ENCODE measurements at regions not wholly inside any gene's neighbourhood (a gene's known extent, or its start where the extent isn't known, plus 50 kb on each side); places are given as distances from the start of the nearest gene placed in this dataset.

DNA sequence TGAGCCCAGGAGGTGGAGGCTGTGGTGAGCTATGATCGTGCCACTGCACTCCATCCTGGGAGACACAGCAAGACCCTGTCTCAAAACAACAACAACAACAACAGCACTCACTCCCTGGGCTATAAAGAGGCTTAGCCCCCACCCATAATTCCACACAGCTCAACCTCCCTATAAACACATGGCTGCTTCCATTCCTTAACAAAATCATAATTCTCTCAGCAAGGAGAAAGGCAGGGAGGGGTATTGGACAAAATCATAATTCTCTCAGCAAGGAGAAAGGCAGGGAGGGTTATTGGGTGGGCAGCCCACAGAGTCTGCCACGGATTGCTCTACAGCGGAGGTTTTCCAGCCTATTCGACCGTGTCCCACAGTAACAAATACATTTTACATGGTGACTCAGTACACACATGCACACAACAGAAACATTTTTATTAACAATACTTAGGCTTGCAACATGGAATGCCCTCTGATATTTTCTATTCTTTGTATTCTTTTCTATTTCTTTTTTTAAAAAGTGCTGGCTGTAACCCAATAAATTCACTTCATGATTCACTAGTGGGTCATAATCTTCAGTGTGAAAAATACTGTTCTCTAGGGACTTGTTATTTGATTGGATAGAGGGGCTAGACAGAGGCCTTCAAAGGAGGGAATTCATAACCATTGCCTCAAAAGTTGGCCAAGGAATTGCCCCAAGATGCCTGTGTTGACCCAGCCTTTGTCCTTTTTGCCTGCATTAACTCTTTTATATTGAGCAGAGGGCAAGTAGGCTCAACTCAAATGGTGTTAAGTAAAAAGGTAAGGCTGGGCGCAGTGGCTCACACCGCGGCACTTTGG, 50.6 kb upstream of the ZMYND8 start:
- DNase-seq: no peak

DNA sequence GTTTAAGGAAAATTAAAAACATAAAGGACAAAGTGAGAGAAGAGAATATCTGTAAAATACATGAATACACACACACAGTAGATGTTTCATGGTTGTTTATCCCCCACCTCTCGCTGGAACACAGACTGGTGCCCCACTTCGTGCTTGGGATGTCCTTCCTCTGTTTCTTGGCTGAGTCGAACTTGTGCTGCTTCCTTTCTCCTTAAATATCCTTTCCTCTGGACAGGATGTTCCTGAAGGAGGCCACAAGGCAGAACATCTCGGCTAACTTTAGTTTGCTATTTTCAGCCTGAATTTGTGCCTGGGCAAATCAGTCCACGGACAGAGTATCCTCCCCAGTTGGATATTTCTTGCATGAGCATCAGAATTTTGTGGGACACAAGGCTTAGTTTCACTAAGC, 54.7 kb upstream of the ZMYND8 start:
- DNase-seq: no peak

DNA sequence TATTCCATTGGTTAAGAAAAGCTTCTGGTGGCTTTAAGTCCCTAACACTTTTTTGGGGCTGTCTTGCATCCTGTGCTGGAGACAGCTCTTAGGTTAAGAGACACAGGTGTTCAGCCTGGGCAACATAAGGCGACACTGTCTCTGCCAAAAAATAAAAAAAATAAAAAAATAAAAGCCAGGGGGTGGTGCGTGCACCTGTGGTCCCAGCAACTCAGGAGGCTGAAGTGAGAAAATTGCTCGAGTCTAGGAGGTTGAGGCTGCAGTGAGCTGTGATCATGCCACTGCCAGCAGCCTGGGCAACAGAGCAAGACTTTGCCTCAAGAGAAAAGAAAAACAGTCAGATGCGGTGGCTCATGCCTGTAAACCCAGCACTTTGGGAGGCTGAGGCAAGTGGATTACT, 55.6 kb upstream of the ZMYND8 start:
- no peak for DNase-seq

GRCh38 chr20:47413189-47413588, 56.7 kb upstream of the ZMYND8 start:
- DNase-seq: no peak

DNA sequence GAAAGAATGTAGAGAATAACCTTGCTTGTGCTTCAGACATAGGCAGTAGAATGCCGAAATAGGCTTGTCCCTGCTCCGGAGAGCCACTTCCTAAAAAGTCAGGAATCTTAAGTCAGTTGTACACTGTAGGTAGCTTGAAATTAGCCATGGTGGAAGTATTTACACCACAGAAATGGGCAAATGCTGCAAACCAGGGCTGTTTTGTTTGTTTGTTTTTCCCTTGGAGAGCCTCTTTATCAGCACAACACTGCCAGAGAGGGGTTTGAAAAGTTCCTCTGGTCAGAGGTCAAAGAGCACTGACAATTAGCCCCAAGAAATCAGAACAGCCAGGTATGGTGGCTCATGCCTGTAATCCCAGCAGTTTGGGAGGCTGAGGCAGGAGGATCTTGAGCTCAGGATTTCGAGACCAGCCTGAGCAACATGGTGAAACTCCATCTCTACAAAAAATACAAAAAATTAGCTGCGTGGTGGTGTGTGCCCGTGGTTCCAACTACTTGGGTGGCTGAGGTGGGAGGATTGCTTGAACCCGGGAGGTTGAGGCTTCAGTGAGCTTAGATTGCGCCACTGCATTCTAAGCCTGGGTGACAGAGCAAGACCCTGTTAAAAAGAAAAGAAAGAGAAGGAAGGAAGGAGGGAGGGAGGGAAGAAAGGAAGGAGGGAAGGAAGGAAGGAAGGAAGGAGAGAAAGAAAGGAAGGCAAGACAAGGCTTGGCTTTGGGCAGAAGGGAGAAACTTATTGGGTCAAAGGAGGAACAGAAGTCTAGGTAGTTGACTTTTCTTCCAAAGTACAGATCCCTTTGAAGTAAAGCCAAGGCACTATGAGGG, 61.0 kb upstream of the ZMYND8 start:
- no peak for DNase-seq

GRCh38 chr20:47418069-47418757, 61.7 kb upstream of the ZMYND8 start:
- peak in 2 of 3 donors; percentile 4 to 25 for DNase-seq

DNA sequence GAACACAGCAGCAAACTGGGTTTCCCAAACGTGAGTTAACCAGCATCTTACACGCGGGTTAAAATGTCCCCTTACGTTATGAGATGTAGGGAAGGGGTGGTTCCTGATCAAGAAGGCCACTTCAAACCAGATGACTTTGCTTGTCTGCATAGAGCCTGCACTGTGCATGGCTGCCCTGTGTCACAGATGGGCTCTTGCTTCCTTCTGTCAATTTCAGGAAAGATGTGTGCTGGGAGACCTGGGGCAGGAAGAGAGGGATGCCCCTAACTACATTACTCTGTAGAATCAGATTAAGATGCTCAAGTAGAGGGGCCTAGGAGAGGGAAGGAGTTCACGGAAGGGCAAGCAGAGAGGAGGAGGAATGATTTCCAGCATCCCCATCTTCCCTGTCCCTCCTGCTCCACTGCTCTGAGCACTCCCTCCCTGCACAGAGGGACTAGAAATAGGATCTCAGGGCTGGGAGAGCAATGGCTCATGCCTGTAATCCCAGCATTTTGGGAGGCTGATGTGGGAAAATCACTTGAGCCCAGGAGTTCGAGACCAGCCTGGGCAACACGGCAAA, 63.5 kb upstream of the ZMYND8 start:
- DNase-seq: no peak

GRCh38 chr20:47421076-47421475, 64.6 kb upstream of the ZMYND8 start:
- DNase-seq: no peak

DNA sequence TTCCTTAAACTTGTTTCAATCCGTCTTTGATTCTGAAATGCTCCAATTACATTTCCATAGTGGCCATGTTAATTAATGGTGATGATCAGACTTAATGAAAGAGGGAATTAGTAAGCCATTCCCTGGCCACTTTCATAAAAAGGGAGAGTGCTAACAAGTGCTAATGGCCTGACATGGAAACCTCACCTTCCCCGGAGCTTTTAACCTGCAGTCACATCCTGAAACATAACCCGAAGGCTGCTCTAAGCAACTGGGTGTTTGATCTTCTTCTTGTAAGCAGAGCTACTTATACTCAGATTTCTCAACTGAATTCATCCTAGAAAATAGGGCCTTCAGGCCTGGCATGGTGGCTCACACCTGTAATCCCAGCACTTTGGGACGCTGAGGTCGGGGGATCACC, 67.1 kb upstream of the ZMYND8 start:
- no peak for DNase-seq

GRCh38 chr20:47427067-47427466, 70.6 kb upstream of the ZMYND8 start:
- no peak for DNase-seq

- DNase-seq: no peak
Observed at GRCh38 chr20:47427746-47428145, 71.2 kb upstream of the ZMYND8 start.

GRCh38 chr20:47428164-47428563, 71.7 kb upstream of the ZMYND8 start:
- no peak for DNase-seq

GRCh38 chr20:47428851-47429336, 72.4 kb upstream of the ZMYND8 start:
- no peak for DNase-seq

- DNase-seq: no peak
Observed at GRCh38 chr20:47429409-47429808, 72.3 kb upstream of the NCOA3 start.

DNA sequence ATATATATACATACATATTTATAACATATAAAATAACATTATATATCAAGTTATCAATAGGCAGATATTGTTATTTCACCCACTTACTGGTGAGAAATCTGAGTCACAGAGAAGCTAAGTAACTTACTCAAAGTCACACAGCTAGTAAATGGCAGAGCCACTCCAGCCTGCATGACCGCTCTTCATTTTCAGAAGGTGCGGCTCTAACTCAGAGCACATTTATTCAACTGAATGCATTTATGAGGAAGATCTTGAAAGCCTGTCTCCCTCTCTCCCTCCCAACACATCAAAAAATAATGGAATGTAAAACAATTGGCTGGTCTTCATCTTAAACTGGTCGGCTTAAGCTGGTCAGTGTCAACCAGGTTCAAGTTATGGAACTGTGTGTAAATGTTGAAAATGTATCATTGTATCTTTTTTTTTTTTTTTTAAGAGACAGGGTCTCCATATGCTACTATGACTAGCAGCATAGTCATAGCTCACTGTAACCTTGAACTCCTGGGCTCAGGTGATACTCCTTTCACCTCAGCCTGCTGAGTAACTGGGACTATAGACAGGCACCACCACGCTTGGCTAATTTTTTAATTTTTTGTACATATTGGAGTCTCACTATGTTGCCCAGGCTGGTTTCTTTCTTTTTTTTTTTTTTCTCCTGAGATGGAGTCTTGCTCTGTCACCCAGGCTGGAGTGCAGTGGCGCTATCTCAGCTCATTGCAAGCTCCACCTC, 70.7 kb upstream of the NCOA3 start:
- DNase-seq: no peak

DNA sequence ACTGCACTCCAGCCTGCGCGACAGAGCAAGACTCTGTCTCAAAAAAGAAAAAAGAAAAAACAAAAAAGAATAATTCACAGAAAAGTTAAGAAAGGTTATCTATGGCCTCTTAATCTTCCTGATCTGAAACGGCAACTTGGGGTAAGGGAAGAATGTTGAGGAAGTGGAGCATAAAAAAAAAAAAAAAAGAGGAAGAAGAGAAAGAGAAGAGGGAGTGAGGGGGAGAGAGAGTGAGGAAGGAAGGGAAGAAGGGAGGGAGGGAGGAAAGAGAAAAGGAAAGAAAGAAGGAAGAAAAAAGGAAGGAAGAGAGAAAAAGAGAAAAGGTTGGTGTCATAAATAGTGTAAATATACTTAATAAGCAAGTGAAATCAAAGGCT, 68.9 kb upstream of the NCOA3 start:
- DNase-seq: no peak

- DNase-seq: peak in 1 of 3 donors; percentile 49
Observed at GRCh38 chr20:47434128-47434779, 67.4 kb upstream of the NCOA3 start.

- peak in 2 of 3 donors; percentile 15 to 24 for DNase-seq
Observed at GRCh38 chr20:47438464-47439381, 63.0 kb upstream of the NCOA3 start.

Measured in muscle of back (tissue), 3 donors.